H1 (cell line): ENCODE measurements at regions not wholly inside any gene's neighbourhood (a gene's known extent, or its start where the extent isn't known, plus 50 kb on each side); places are given as distances from the start of the nearest gene placed in this dataset.

ENCODE experiments used
- CTCF ChIA-PET: fragments of 300-600 bp; sonication (Branson Sonifier 250); formaldehyde crosslinking; loops from one replicate; lab custom pipeline; 2021; ENCODE audit not compliant: partially characterized antibody; lab: Charles Lee
- POLR2A ChIA-PET: fragments of 300-600 bp; sonication (Branson Sonifier 250); formaldehyde crosslinking; loops from one replicate; lab custom pipeline; 2021; ENCODE audit warnings: inconsistent platforms; ENCODE audit not compliant: partially characterized antibody; lab: Charles Lee
- DNase-seq, 2 experiments: peaks; one replicate each; pipeline versions ENCODE4 v3.0.0 to v3.0.0-alpha.2; 2010 to 2022; ENCODE audit warnings: low spot score in 2 of 2, low read depth in 1 of 2, mixed read lengths in 1 of 2
- FAIRE-seq: peaks from 2 replicates; lab custom pipeline; 2011; peaks lifted over from hg19 to GRCh38; lab: Jason Lieb, UNC
- H2AFZ ChIP-seq: 2 replicates; pipeline ENCODE4 v1.8.1; 2012; ENCODE audit warnings: low read length, inconsistent platforms
- H2AK5ac ChIP-seq: 2 replicates; pipeline ENCODE4 v1.6.1; 2013; ENCODE audit warnings: low read depth, low read length
- H2BK120ac ChIP-seq: replicated peaks from 2 replicates; pipeline ENCODE3; 2013; ENCODE audit warnings: low read depth, low read length, inconsistent platforms
- H2BK12ac ChIP-seq: 2 replicates; pipeline ENCODE4 v1.6.1; 2013; ENCODE audit warnings: low read depth, low read length
- H2BK15ac ChIP-seq: 2 replicates; pipeline ENCODE4 v1.6.1; 2013; ENCODE audit warnings: low read length
- H2BK20ac ChIP-seq: 2 replicates; pipeline ENCODE4 v1.6.1; 2013; ENCODE audit warnings: low read length
- H2BK5ac ChIP-seq: 2 replicates; pipeline ENCODE4 v1.6.1; 2013; ENCODE audit warnings: low read depth, low read length
- H3K14ac ChIP-seq: 2 replicates; pipeline ENCODE4 v1.6.1; 2013; ENCODE audit warnings: inconsistent platforms; ENCODE audit not compliant: insufficient read length
- H3K18ac ChIP-seq: 2 replicates; pipeline ENCODE4 v1.6.1; 2013; ENCODE audit warnings: low read length; ENCODE audit errors: extremely low read depth
- H3K23ac ChIP-seq: 2 replicates; pipeline ENCODE4 v1.6.1; 2013; ENCODE audit warnings: inconsistent platforms; ENCODE audit not compliant: insufficient read length
- H3K23me2 ChIP-seq: 2 replicates; pipeline ENCODE4 v1.6.1; 2013; ENCODE audit warnings: low read depth, low read length
- H3K27ac ChIP-seq: 2 replicates; pipeline ENCODE4 v1.6.1; 2011; ENCODE audit warnings: low read depth, low read length, inconsistent platforms
- H3K27me3 ChIP-seq, 4 experiments: replicated peaks in 1 of 4; 1 replicate in 1 of 4; 2 replicates in 3 of 4; pipeline versions ENCODE4 v1.6.1 to v1.8.1; 2011 to 2013; ENCODE audit warnings: low read length in 3 of 4, mild to moderate bottlenecking in 3 of 4, inconsistent platforms in 2 of 4, mixed read lengths in 2 of 4, moderate library complexity in 1 of 4; ENCODE audit not compliant: control insufficient read depth in 3 of 4, insufficient read depth in 3 of 4; ENCODE audit errors: extremely low read depth in 1 of 4
- H3K36me3 ChIP-seq, 4 experiments: 2 replicates each; pipeline versions ENCODE4 v1.6.1 to v1.8.1; 2011 to 2013; ENCODE audit warnings: mild to moderate bottlenecking in 4 of 4, low read length in 3 of 4, moderate library complexity in 2 of 4, control low read depth in 1 of 4, inconsistent platforms in 1 of 4; ENCODE audit not compliant: insufficient read depth in 4 of 4, control insufficient read depth in 2 of 4
- H3K4ac ChIP-seq: replicated peaks from 2 replicates; pipeline ENCODE3; 2013; ENCODE audit warnings: low read length, low read depth, mixed read lengths, inconsistent platforms; ENCODE audit not compliant: insufficient read length
- H3K4me1 ChIP-seq, 4 experiments: replicated peaks in 1 of 4; 1 replicate in 1 of 4; 2 replicates in 3 of 4; pipeline versions ENCODE4 v1.6.1 to v1.8.1; 2011 to 2013; ENCODE audit warnings: low read length in 3 of 4, inconsistent platforms in 2 of 4, mixed read lengths in 1 of 4; ENCODE audit not compliant: insufficient read depth in 4 of 4, control insufficient read depth in 3 of 4
- H3K4me2 ChIP-seq, 2 experiments: 2 replicates each; pipeline versions ENCODE4 v1.6.1 to v1.8.1; 2011 to 2013; ENCODE audit warnings: low read depth in 2 of 2, low read length in 2 of 2, control low read depth in 1 of 2, inconsistent platforms in 1 of 2, mild to moderate bottlenecking in 1 of 2; ENCODE audit not compliant: insufficient read depth in 1 of 2
- H3K4me3 ChIP-seq, 4 experiments: fragments of 200-600, 300-600 bp in 1 of 4; sonication (generic), shearing (Covaris generic), sonication (Bioruptor Twin) in 1 of 4; 2 replicates each; pipeline versions ENCODE4 v1.5.1 to v1.8.1; 2011 to 2016; ENCODE audit warnings: low read length in 4 of 4, low read depth in 3 of 4, control low read depth in 2 of 4, inconsistent platforms in 2 of 4, mild to moderate bottlenecking in 2 of 4, mixed read lengths in 1 of 4, moderate library complexity in 1 of 4; ENCODE audit not compliant: insufficient read depth in 2 of 4; ENCODE audit errors: extremely low read depth in 1 of 4
- H3K56ac ChIP-seq: replicated peaks from 2 replicates; pipeline ENCODE3; 2013; ENCODE audit warnings: low read depth, mild to moderate bottlenecking, mixed read lengths, low read length, inconsistent platforms; ENCODE audit not compliant: insufficient read length
- H3K79me1 ChIP-seq: 2 replicates; pipeline ENCODE4 v1.6.1; 2013; ENCODE audit warnings: low read depth, low read length, control low read depth
- H3K79me2 ChIP-seq, 2 experiments: 2 replicates each; pipeline versions ENCODE4 v1.6.1 to v1.8.1; 2012 to 2013; ENCODE audit warnings: low read length in 2 of 2, mild to moderate bottlenecking in 2 of 2, inconsistent platforms in 1 of 2; ENCODE audit not compliant: insufficient read depth in 2 of 2, control insufficient read depth in 1 of 2
- H3K9ac ChIP-seq, 4 experiments: replicated peaks in 1 of 4; 1 replicate in 1 of 4; 2 replicates in 3 of 4; pipeline versions ENCODE4 v1.6.1 to v1.8.1; 2011 to 2013; ENCODE audit warnings: low read depth in 3 of 4, low read length in 3 of 4, control low read depth in 2 of 4, mild to moderate bottlenecking in 2 of 4, moderate library complexity in 2 of 4, inconsistent platforms in 1 of 4; ENCODE audit errors: extremely low read depth in 1 of 4
- H3K9me3 ChIP-seq, 2 experiments: 2 replicates each; pipeline versions ENCODE4 v1.6.1 to v1.8.1; 2012 to 2013; ENCODE audit warnings: mild to moderate bottlenecking in 2 of 2, moderate library complexity in 2 of 2, control low read depth in 1 of 2, inconsistent platforms in 1 of 2, low read depth in 1 of 2, low read length in 1 of 2, mixed read lengths in 1 of 2; ENCODE audit not compliant: insufficient read depth in 2 of 2
- H4K20me1 ChIP-seq, 2 experiments: replicated peaks in 1 of 2; 2 replicates each; pipeline versions ENCODE3 to v1.8.1; 2011 to 2013; ENCODE audit warnings: inconsistent platforms in 2 of 2, low read length in 2 of 2, mild to moderate bottlenecking in 1 of 2; ENCODE audit not compliant: insufficient read depth in 2 of 2, control insufficient read depth in 1 of 2
- H4K5ac ChIP-seq: 2 replicates; pipeline ENCODE4 v1.6.1; 2013; ENCODE audit warnings: low read length, low read depth, mixed read lengths, inconsistent platforms; ENCODE audit not compliant: insufficient read length
- H4K8ac ChIP-seq: 2 replicates; pipeline ENCODE4 v1.8.0; 2013; ENCODE audit warnings: mild to moderate bottlenecking, moderate library complexity, low read length, inconsistent platforms; ENCODE audit not compliant: insufficient read depth; ENCODE audit errors: extremely low read depth
- H4K91ac ChIP-seq: replicated peaks from 2 replicates; pipeline ENCODE3; 2013; ENCODE audit warnings: low read length, mixed read lengths, inconsistent platforms; ENCODE audit not compliant: insufficient read length
- BCL11A ChIP-seq, 2 experiments: IDR thresholded peaks; one replicate each; pipeline ENCODE4 v1.6.1; 2011; ENCODE audit warnings: low read depth in 2 of 2, low read length in 2 of 2, mild to moderate bottlenecking in 2 of 2
- CTBP2 ChIP-seq: IDR thresholded peaks from 2 replicates; pipeline ENCODE4 v1.7.0; 2011; ENCODE audit warnings: borderline replicate concordance, mild to moderate bottlenecking, moderate library complexity, mixed read lengths, low read length; ENCODE audit not compliant: insufficient read depth, insufficient read length
- HDAC2 ChIP-seq, 2 experiments: fragments of 300-600 bp in 1 of 2; sonication (generic) in 1 of 2; IDR thresholded peaks; 2 replicates each; pipeline ENCODE4 v1.6.1; 2011 to 2012; ENCODE audit warnings: low read depth in 2 of 2, low read length in 2 of 2, mild to moderate bottlenecking in 2 of 2, moderate library complexity in 2 of 2, borderline replicate concordance in 1 of 2, inconsistent platforms in 1 of 2
- KDM4A ChIP-seq: IDR thresholded peaks from one replicate; pipeline ENCODE4 v1.7.1; 2012; ENCODE audit warnings: low read depth, mild to moderate bottlenecking, moderate library complexity, low read length, inconsistent platforms; ENCODE audit not compliant: severe bottlenecking
- POLR2AphosphoS5 ChIP-seq: IDR thresholded peaks from 2 replicates; pipeline ENCODE4 v1.6.1; 2011; ENCODE audit warnings: low read depth, low read length
- RFX5 ChIP-seq: IDR thresholded peaks from 2 replicates; pipeline ENCODE4 v1.6.1; 2011; ENCODE audit warnings: low read depth, low read length, improper control_type of control experiment, borderline replicate concordance
- SP2 ChIP-seq: IDR thresholded peaks from 2 replicates; pipeline ENCODE4 v1.6.1; 2012; ENCODE audit warnings: mild to moderate bottlenecking, low read length, inconsistent platforms
- SRF ChIP-seq: IDR thresholded peaks from 2 replicates; pipeline ENCODE4 v1.6.1; 2011; ENCODE audit warnings: mild to moderate bottlenecking, low read depth, low read length, moderate library complexity
- WGBS, 2 experiments: shearing (Covaris generic) in 1 of 2; methylation state at CpG; one replicate each; pipeline versions ENCODE4 v1.1.6 to v1.1.7; 2013 to 2015; ENCODE audit warnings: low lambda C conversion rate in 2 of 2, mixed read lengths in 2 of 2, inconsistent platforms in 1 of 2, low coverage in 1 of 2, missing lambda C conversion rate in 1 of 2; ENCODE audit not compliant: insufficient replicate concordance in 2 of 2, insufficient coverage in 1 of 2, insufficient read length in 1 of 2; ENCODE audit errors: extremely low coverage in 1 of 2, missing lambda C conversion rate in 1 of 2; 5-methylcytosine and 5-hydroxymethylcytosine counted together

GRCh38 chr4:176864238-176864637, 71.5 kb upstream of the VEGFC start:
- Histone ChIP-seq H3K4me3 (no peak overlapping the region), H4K5ac (no peak overlapping the region), H3K14ac (no peak overlapping the region), H3K36me3 (no peaks in the 10 kb centered on the region), H3K4ac (no peak overlapping the region), H3K79me2 (no peaks in the 10 kb centered on the region), H3K23me2 (no peaks in the 10 kb centered on the region), H2BK120ac (no peak overlapping the region), H3K27ac (no peak overlapping the region), H3K27me3 (no peaks in the 10 kb centered on the region), H4K91ac (no peak overlapping the region), H3K4me2 (no peak overlapping the region), H4K20me1 (no peaks in the 10 kb centered on the region), H3K4me1 (no peaks in the 10 kb centered on the region), H3K79me1 (no peaks in the 10 kb centered on the region), H2BK20ac (no peak overlapping the region), H2BK5ac (no peak overlapping the region), H3K18ac (no peak overlapping the region), H2AK5ac (no peak overlapping the region), H3K23ac (no peak overlapping the region), H2BK15ac (no peak overlapping the region), H2BK12ac (no peak overlapping the region)
- no peak for FAIRE-seq
- ChIA-PET POLR2A (no interaction called here), CTCF (no interaction called here)
- WGBS, 2 experiments = 4% methylated on average over 1 of the region's 1 CpG; no CpG with 5 or more reads in 1 of the 2 experiments
- DNase-seq = no peak
- TF ChIP-seq SP2 (no peak), CTBP2 (no peak), SRF (no peak), KDM4A (no peak), BCL11A (IDR thresholded peaks at IDR 0.05; ENCODE audit: low read depth in 2 of 2, low read length in 2 of 2) (no peak), HDAC2 (IDR thresholded peaks at IDR 0.05; ENCODE audit: borderline replicate concordance in 1 of 2, low read depth in 2 of 2, low read length in 2 of 2) (no peak), POLR2AphosphoS5 (no peak), RFX5 (no peak)
- TF ChIP-seq, all 59 proteins: peak for 0
- Histone ChIP-seq H3K56ac (no peak overlapping the region), H2AFZ (no peak overlapping the region), H3K9ac (no peak overlapping the region), H4K8ac (no peak overlapping the region), H3K9me3 (no peaks in the 10 kb centered on the region)
